ENCODE measurements at regions not wholly inside any gene's neighbourhood (a gene's known extent, or its start where the extent isn't known, plus 50 kb on each side); places are given as distances from the start of the nearest gene placed in this dataset.

DNA sequence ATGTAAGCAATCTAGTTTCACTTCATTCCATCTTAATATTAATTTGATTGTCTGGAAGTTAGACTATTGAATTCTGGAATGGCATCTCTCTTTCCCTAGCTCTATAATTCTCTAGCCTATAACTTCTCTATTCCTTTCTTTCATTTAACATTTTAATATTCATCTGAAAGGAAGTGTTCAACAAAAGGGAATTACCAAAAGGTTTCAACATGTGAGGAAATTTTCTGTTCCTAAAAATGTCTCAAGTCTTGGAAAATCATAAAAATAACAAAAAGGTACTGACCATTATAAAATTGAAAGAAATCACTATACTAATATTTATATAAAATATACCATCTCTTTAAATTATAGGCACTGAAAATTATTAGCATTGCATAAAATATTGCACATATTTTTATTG is 228.7 kb downstream of the TXNL1 start:
- Histone ChIP-seq H3K27ac (no peak overlapping the region), H3K36me3 (no peaks in the 10 kb centered on the region), H3K4me3 (ENCODE audit: low read depth, low read length) (no peak overlapping the region), H3K27me3 (ENCODE audit: insufficient read depth, low read depth, severe bottlenecking) (no peaks in the 10 kb centered on the region), H3K9me3 (ENCODE audit: severe bottlenecking) (peaks cover 7% of the 10 kb centered on the region)
- no peak for DNase-seq
- TF ChIP-seq, protein P1, sequence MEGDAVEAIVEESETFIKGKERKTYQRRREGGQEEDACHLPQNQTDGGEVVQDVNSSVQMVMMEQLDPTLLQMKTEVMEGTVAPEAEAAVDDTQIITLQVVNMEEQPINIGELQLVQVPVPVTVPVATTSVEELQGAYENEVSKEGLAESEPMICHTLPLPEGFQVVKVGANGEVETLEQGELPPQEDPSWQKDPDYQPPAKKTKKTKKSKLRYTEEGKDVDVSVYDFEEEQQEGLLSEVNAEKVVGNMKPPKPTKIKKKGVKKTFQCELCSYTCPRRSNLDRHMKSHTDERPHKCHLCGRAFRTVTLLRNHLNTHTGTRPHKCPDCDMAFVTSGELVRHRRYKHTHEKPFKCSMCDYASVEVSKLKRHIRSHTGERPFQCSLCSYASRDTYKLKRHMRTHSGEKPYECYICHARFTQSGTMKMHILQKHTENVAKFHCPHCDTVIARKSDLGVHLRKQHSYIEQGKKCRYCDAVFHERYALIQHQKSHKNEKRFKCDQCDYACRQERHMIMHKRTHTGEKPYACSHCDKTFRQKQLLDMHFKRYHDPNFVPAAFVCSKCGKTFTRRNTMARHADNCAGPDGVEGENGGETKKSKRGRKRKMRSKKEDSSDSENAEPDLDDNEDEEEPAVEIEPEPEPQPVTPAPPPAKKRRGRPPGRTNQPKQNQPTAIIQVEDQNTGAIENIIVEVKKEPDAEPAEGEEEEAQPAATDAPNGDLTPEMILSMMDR (IDR thresholded peaks at IDR 0.05; ENCODE audit: low read depth, low read length): no peak

DNA sequence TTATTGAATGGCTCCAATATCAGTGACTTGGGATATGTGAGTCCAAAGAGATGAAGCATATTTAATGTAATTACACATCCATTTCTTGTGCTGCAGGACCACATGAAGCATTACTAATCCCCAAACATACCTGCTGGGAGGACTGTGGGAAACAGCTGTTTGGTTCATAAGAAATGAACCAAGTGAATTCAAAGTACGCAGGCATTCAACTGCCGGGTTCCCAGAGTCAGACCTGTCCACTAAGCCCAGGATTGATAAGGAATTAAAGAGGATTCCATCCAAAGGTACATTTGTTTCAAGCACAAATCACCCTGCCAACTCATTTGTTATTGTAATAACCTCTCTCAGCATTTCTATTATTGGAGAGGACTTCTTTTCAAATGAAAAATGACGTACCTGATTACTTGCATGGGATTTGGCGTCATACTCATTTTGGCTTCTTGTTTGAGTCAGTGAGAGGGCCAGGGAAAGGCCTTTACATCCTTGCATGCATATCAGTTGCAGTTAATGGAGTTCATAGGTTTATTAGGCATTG is 230.7 kb downstream of the TXNL1 start:
- H3K4me3 ChIP-seq (ENCODE audit: low read depth, low read length): no peak overlapping the region
- peaks cover 7% of the 10 kb centered on the region for H3K9me3 ChIP-seq (ENCODE audit: severe bottlenecking)
- no peaks in the 10 kb centered on the region for H3K36me3 ChIP-seq
- no peak overlapping the region for H3K27ac ChIP-seq
- H3K27me3 ChIP-seq (ENCODE audit: insufficient read depth, low read depth, severe bottlenecking): no peaks in the 10 kb centered on the region
- TF ChIP-seq, protein P1 (IDR thresholded peaks at IDR 0.05; ENCODE audit: low read depth, low read length): no peak
- DNase-seq: peak; percentile 66

- Histone ChIP-seq H3K27me3 (ENCODE audit: insufficient read depth, low read depth, severe bottlenecking) (no peaks in the 10 kb centered on the region), H3K4me3 (ENCODE audit: low read depth, low read length) (no peak overlapping the region), H3K27ac (no peak overlapping the region), H3K36me3 (no peaks in the 10 kb centered on the region), H3K9me3 (ENCODE audit: severe bottlenecking) (peaks cover 7% of the 10 kb centered on the region)
- TF ChIP-seq, protein P1 (IDR thresholded peaks at IDR 0.05; ENCODE audit: low read depth, low read length): no peak
- DNase-seq: no peak
Observed at GRCh38 chr18:56402872-56403516, 235.4 kb downstream of the TXNL1 start.

- Histone ChIP-seq H3K9me3 (ENCODE audit: severe bottlenecking) (no peaks in the 10 kb centered on the region), H3K4me3 (ENCODE audit: low read depth, low read length) (no peak overlapping the region), H3K27ac (no peak overlapping the region), H3K27me3 (ENCODE audit: insufficient read depth, low read depth, severe bottlenecking) (no peaks in the 10 kb centered on the region), H3K36me3 (no peaks in the 10 kb centered on the region)
- TF ChIP-seq, protein P1 (IDR thresholded peaks at IDR 0.05; ENCODE audit: low read depth, low read length): no peak
- no peak for DNase-seq
Observed at GRCh38 chr18:56393870-56394269, 244.5 kb downstream of the TXNL1 start.

DNA sequence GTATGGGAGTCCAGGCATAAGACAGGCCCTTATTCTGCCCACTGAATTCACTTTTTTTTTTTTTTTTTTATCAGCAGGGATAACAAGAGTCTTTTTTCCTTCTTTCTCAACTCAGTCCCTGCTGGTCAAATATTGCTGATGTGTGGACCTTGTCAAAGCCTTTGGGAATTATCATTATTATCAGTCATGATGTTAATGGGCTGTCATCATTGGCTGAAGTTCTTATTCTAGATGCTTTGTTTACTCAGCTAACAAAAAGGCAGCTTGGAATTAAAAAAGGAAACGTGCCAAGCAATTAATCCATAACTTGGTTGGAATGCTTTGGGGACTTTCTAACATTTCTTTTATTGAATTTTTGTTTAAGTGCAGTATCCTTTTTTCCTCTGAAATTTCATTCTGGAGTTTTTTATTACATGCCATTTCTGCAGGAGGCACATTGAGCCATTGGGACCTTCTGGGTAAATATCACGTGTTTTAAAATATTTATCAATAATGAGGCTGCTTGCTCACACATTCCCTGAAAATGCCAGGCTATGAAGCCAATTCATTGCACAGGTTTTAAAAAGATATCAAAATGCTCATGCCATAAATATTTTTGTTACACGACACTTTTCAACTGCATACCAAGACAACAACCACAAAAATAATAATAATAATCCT is 246.3 kb downstream of the TXNL1 start:
- TF ChIP-seq, protein P1 (IDR thresholded peaks at IDR 0.05; ENCODE audit: low read depth, low read length): no peak
- no peaks in the 10 kb centered on the region for H3K27me3 ChIP-seq (ENCODE audit: insufficient read depth, low read depth, severe bottlenecking)
- no peak for DNase-seq

More for the DNA sequence above, 246.3 kb downstream of the TXNL1 start:
- Histone ChIP-seq H3K9me3 (ENCODE audit: severe bottlenecking) (no peaks in the 10 kb centered on the region), H3K4me3 (ENCODE audit: low read depth, low read length) (no peak overlapping the region), H3K27ac (no peak overlapping the region), H3K36me3 (no peaks in the 10 kb centered on the region)
